Hepatocyte (in vitro differentiated cells): ENCODE measurements at regions not wholly inside any gene's neighbourhood (a gene's known extent, or its start where the extent isn't known, plus 50 kb on each side); places are given as distances from the start of the nearest gene placed in this dataset.

Experiments
- DNase-seq: peaks from one replicate; pipeline ENCODE4 v3.0.0-alpha.2; 2016; ENCODE audit warnings: low spot score
- H2AFZ ChIP-seq: fragments of 200-600 bp; sonication (generic); 2 replicates; pipeline ENCODE4 v1.6.0; 2016; ENCODE audit warnings: antibody characterized with exemption, mild to moderate bottlenecking
- H3K27ac ChIP-seq: fragments of 200-600 bp; sonication (generic); 2 replicates; pipeline ENCODE4 v1.5.1; 2016; ENCODE audit warnings: mild to moderate bottlenecking
- H3K27me3 ChIP-seq: fragments of 200-600 bp; sonication (generic); 2 replicates; pipeline ENCODE4 v1.6.1; 2016
- H3K36me3 ChIP-seq: fragments of 200-600 bp; sonication (generic); replicated peaks from 2 replicates; pipeline ENCODE4 v1.5.1; 2016; ENCODE audit warnings: low read depth; ENCODE audit not compliant: insufficient read depth
- H3K4me1 ChIP-seq: fragments of 200-600 bp; sonication (generic); 2 replicates; pipeline ENCODE4 v1.5.1; 2016; ENCODE audit warnings: mild to moderate bottlenecking, moderate library complexity; ENCODE audit not compliant: insufficient read depth
- H3K4me2 ChIP-seq: fragments of 200-600 bp; sonication (generic); 2 replicates; pipeline ENCODE4 v1.6.0; 2016
- H3K4me3 ChIP-seq: fragments of 200-600 bp; sonication (generic); 2 replicates; pipeline ENCODE4 v1.5.1; 2016; ENCODE audit warnings: mild to moderate bottlenecking
- H3K79me2 ChIP-seq: fragments of 200-600 bp; sonication (generic); 2 replicates; pipeline ENCODE4 v1.6.0; 2017; ENCODE audit warnings: mild to moderate bottlenecking
- H3K9me2 ChIP-seq: fragments of 200-600 bp; sonication (generic); replicated peaks from 2 replicates; pipeline ENCODE4 v1.6.0; 2017; ENCODE audit warnings: mild to moderate bottlenecking; ENCODE audit not compliant: insufficient read depth
- H3K9me3 ChIP-seq: fragments of 200-600 bp; sonication (generic); 2 replicates; pipeline ENCODE4 v1.5.1; 2016; ENCODE audit warnings: low read depth, mild to moderate bottlenecking
- H4K20me1 ChIP-seq: fragments of 200-600 bp; sonication (generic); 2 replicates; pipeline ENCODE4 v1.6.0; 2016; ENCODE audit warnings: mild to moderate bottlenecking; ENCODE audit not compliant: insufficient read depth, poor library complexity, severe bottlenecking
- EZH2 ChIP-seq: fragments of 200-600 bp; sonication (generic); IDR thresholded peaks from 2 replicates; pipeline ENCODE4 v1.6.1; 2016; ENCODE audit warnings: antibody characterized with exemption, mild to moderate bottlenecking, borderline replicate concordance
- EZH2phosphoT487 ChIP-seq: fragments of 200-600 bp; sonication (generic); IDR thresholded peaks from one replicate; pipeline ENCODE4 v1.6.1; 2018; ENCODE audit warnings: antibody characterized with exemption, mild to moderate bottlenecking, low read depth, moderate library complexity; ENCODE audit not compliant: unreplicated experiment, severe bottlenecking
- WGBS: methylation state at CpG from one replicate; pipeline ENCODE4 v1.1.6; 2016; ENCODE audit warnings: low lambda C conversion rate; ENCODE audit errors: missing lambda C conversion rate; 5-methylcytosine and 5-hydroxymethylcytosine counted together
- TF ChIP-seq, protein P1 (sequence below): fragments of 200-600 bp; sonication (generic); IDR thresholded peaks from 2 replicates; pipeline ENCODE4 v1.5.1; 2016; ENCODE audit warnings: antibody characterized with exemption, mild to moderate bottlenecking; ENCODE audit not compliant: poor library complexity

- Histone ChIP-seq H3K9me3 (no peaks in the 10 kb centered on the region), H4K20me1 (no peaks in the 10 kb centered on the region), H3K36me3 (no peaks in the 10 kb centered on the region), H2AFZ (no peak overlapping the region), H3K9me2 (no peaks in the 10 kb centered on the region), H3K27me3 (no peaks in the 10 kb centered on the region), H3K4me2 (no peak overlapping the region), H3K79me2 (no peaks in the 10 kb centered on the region), H3K4me3 (no peak overlapping the region), H3K4me1 (peaks cover 6% of the 10 kb centered on the region), H3K27ac (no peak overlapping the region)
- 86% methylated on average over 8 of the region's 8 CpGs for WGBS
- TF ChIP-seq EZH2phosphoT487 (no peak), EZH2 (no peak)
- TF ChIP-seq, protein P1, sequence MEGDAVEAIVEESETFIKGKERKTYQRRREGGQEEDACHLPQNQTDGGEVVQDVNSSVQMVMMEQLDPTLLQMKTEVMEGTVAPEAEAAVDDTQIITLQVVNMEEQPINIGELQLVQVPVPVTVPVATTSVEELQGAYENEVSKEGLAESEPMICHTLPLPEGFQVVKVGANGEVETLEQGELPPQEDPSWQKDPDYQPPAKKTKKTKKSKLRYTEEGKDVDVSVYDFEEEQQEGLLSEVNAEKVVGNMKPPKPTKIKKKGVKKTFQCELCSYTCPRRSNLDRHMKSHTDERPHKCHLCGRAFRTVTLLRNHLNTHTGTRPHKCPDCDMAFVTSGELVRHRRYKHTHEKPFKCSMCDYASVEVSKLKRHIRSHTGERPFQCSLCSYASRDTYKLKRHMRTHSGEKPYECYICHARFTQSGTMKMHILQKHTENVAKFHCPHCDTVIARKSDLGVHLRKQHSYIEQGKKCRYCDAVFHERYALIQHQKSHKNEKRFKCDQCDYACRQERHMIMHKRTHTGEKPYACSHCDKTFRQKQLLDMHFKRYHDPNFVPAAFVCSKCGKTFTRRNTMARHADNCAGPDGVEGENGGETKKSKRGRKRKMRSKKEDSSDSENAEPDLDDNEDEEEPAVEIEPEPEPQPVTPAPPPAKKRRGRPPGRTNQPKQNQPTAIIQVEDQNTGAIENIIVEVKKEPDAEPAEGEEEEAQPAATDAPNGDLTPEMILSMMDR = no peak
- no peak for DNase-seq
Measured at GRCh38 chr13:30023196-30023895, 172.9 kb upstream of the UBL3 start.

DNA sequence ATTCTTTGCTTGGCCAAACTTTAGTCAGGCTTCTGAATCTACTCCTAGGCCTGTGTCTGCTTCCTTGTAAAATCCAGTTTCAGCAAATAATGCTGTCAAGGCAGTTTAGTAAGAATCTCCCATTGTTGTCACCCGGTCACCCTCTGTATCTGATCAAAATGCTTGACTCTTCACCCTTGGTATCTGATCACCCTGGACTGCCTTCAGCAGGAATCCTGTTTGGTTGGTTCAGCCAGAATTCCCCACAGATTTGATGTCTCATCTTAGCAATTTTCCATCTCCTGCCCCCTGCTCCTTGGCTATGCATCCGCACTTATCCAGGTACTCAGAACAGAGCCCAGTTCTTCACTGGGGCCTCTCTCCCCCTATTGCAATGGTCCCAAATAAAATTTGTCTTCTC lies 172.4 kb upstream of the UBL3 start:
- no peaks in the 10 kb centered on the region for H3K9me2 ChIP-seq
- no peaks in the 10 kb centered on the region for H3K9me3 ChIP-seq
- H2AFZ ChIP-seq = no peak overlapping the region
- H3K79me2 ChIP-seq = no peaks in the 10 kb centered on the region
- H3K36me3 ChIP-seq = no peaks in the 10 kb centered on the region
- no peak overlapping the region for H3K4me2 ChIP-seq
- H3K27ac ChIP-seq = no peak overlapping the region
- WGBS = 65% methylated on average over 2 of the region's 2 CpGs
- TF ChIP-seq, protein P1 = no peak
- no peak for TF ChIP-seq EZH2
- TF ChIP-seq EZH2phosphoT487 = no peak
- no peak overlapping the region for H3K4me3 ChIP-seq
- peaks cover 9% of the 10 kb centered on the region for H3K4me1 ChIP-seq
- DNase-seq = no peak
- H3K27me3 ChIP-seq = no peaks in the 10 kb centered on the region
- no peaks in the 10 kb centered on the region for H4K20me1 ChIP-seq

GRCh38 chr13:30022256-30022655 lies 171.8 kb upstream of the UBL3 start:
- H3K4me1 ChIP-seq = peaks cover 9% of the 10 kb centered on the region

More at GRCh38 chr13:30022256-30022655, 171.8 kb upstream of the UBL3 start:
- Histone ChIP-seq H2AFZ (no peak overlapping the region), H4K20me1 (no peaks in the 10 kb centered on the region), H3K79me2 (no peaks in the 10 kb centered on the region), H3K4me3 (no peak overlapping the region), H3K36me3 (no peaks in the 10 kb centered on the region), H3K27me3 (no peaks in the 10 kb centered on the region), H3K9me3 (no peaks in the 10 kb centered on the region), H3K4me2 (no peak overlapping the region), H3K9me2 (no peaks in the 10 kb centered on the region), H3K27ac (no peak overlapping the region)
- 87% methylated on average over 10 of the region's 10 CpGs for WGBS
- no peak for TF ChIP-seq EZH2phosphoT487
- TF ChIP-seq EZH2 = no peak
- TF ChIP-seq, protein P1 = no peak
- DNase-seq = no peak
